Stimulated activated CD4-positive, alpha-beta T cell treated with anti-CD3 and anti-CD28 coated beads, Interleukin-2, amount 100 ng/mL, for 48 hours (primary cell): ENCODE measurements at regions not wholly inside any gene's neighbourhood (a gene's known extent, or its start where the extent isn't known, plus 50 kb on each side); places are given as distances from the start of the nearest gene placed in this dataset.
"Not testable (repeated sequence)": the region's sequence is repeated elsewhere in the genome, so short reads cannot be mapped to it uniquely, and the experiment has no call there.

Experiments used
- DNase-seq, 2 donors: peaks; one replicate each; pipeline ENCODE4 v3.0.0-alpha.2; 2020

DNA sequence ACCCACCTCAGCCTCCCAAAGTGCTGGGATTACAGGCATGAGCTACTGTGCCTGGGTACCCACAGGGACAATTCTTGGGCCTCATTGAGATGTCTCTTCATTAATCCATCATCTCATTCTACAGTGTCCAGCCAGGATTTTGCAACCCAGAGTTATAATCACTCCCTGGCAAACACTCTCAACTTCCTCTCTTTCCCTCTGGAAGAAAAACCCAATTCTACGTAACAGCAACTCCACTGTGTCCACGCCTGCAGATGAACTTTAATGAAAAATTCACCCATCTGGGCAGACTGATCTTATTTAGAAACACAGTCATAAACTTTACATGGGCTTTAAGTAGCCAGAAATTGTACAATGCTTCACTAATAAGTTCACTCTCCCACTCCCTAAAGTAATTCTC is 90.1 kb upstream of the ABCC4 start:
- no peak for DNase-seq

- DNase-seq, result no peak
Observed at GRCh38 chr13:95391785-95392184, 90.5 kb upstream of the ABCC4 start.

DNA sequence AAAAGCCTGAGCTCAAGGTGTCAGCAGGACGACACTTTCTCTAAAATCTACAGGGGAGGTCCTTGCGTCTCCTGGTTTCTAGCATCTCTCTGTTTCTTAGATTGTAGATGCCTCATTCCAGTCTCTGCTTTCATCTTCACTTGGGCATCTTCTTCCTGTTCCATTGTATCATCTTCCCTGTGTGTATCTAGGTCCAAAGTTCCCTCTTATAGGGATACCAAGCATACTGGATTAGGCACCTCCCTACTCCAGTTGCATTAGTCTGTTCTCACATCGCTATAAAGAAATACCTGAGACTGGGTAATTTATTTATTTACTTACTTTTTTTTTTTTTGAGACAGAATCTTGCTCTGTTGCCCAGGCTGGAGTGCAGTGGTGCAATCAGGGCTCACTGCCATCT is 91.3 kb upstream of the ABCC4 start:
- DNase-seq, result no peak

DNA sequence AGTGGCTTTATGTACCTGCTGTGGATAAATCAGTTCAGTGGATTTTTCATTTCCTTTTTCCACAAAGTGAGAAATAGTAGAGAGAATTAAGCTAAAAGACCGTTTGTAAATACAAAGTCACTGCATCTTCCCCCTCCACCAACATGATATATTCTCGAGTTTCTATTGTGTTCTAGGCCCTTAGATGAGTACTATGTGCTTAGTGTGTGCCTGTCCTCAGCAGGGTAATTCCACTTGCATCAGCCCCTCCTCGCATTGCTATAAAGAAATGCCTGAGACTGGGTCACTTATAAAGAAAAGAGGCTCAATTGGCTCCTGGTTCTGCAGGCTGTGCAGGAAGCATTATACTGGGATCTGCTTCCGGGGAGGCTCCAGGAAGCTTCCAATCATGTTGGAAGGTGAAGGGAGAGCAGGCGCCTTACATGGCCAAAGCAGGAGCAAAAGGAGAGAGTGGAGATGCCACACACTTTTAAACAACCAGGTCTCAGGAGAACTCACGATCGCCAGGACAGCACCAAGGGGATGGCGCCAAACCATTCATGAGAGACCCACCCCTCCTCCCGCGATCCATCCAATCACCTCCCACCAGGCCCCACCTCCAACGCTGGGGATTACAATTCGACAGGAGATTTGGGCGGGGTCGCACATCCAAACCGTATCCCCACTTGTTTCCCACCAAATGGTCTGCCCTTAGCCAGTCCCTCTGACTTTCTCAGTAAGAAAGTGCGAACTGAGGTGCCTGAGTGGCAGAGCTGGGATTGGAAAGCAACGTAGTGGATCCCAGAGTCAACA is 102.3 kb upstream of the ABCC4 start:
- no peak for DNase-seq

- DNase-seq, result peak; percentile 72 to 76
Observed at GRCh38 chr13:95404141-95404882, 103.1 kb upstream of the ABCC4 start.

DNA sequence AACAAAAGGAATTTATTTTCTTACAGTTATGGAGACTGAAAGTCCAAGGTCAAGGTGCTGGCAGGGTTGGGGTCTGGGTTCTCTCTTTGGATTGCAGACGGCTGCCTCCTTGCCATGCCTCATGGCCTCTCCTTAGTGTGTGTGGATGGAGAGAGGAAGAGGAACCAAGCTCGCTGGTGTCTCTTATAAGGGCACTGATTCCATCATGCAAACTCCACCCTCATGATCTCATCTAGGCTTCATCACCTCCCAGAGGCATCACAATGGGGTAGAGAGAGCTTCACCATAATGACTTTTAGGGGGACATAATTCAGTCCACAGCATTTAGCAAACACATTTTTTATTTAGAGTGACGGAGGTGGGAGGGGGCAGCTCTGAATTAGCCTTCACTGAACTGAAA is 104.9 kb upstream of the ABCC4 start:
- no peak for DNase-seq

GRCh38 chr13:95411428-95412040 is 110.3 kb upstream of the ABCC4 start:
- DNase-seq, result no peak

DNA sequence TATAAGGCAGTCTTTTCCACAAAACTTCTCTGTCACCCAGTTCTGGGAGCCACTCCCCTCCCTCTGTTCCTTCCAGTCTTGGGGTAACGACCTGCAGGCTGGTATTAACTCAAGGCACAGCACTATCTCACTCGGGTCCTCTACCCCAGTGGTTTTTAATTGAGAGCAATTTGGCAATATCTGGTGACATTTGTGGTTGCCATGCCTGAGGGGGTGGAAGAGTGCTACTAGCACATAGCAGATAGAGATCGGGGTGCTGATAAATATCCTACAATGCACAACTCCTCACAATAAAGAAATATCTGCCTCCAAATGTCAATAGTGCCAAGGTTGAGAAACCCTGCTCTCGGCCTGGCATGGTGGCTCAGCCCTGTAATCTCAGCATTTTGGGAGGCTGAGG is 117.7 kb upstream of the ABCC4 start:
- no peak for DNase-seq

GRCh38 chr13:95420501-95420900 is 119.2 kb upstream of the ABCC4 start:
- DNase-seq, result no peak

DNA sequence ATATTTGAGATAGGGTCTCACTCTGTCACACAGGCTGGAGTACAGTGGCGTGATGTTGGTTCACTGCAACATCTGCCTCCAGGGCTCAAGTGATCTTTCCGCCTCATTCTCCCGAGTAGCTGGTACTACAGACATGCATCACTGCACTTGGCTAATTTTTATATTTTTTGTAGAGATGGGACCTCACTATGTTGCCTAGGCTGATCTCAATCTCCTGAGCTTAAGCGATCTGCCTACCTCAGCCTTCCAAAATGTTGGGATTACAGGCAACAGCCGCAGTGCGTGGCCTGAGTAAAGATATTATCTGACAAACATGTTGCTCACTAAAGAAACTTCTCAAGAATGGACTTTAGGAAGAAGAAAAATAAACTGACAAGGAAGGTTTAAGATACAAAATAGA is 125.4 kb upstream of the ABCC4 start:
- no peak for DNase-seq

GRCh38 chr13:95430525-95430924 is 122.0 kb upstream of the CLDN10 start:
- not testable (repeated sequence) for DNase-seq

- no peak for DNase-seq
Observed at GRCh38 chr13:95432141-95432540, 120.4 kb upstream of the CLDN10 start.

GRCh38 chr13:95433537-95433936 is 119.0 kb upstream of the CLDN10 start:
- no peak for DNase-seq

- no peak for DNase-seq
Observed at GRCh38 chr13:95434111-95434510, 118.4 kb upstream of the CLDN10 start.

- DNase-seq, result no peak
Observed at GRCh38 chr13:95437561-95437960, 115.0 kb upstream of the CLDN10 start.

GRCh38 chr13:95438297-95438696 is 114.2 kb upstream of the CLDN10 start:
- no peak for DNase-seq

- no peak for DNase-seq
Observed at GRCh38 chr13:95440441-95441088, 112.0 kb upstream of the CLDN10 start.

DNA sequence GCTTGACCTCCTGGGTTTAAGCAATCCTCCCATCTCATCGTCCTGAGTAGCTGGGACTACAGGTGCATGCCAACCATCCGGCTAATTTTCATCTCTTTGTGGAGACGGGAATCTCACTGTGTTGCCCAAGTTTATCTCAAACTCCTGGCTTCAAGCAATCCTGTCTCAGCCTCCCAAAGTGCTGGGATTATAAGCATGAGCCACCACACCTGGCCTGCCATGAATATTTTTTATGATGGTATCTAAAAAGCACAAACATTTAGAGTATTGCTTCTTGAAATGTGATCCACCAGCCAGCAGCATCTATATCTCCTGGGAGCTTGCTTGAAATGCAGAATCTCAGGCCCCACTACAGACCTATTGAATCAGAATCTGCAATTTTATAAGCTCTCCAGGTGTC is 111.2 kb upstream of the CLDN10 start:
- DNase-seq, result no peak

GRCh38 chr13:95444006-95444730 is 108.4 kb upstream of the CLDN10 start:
- no peak for DNase-seq

- DNase-seq, result no peak
Observed at GRCh38 chr13:95445131-95445530, 107.4 kb upstream of the CLDN10 start.

- DNase-seq, result no peak
Observed at GRCh38 chr13:95447814-95448213, 104.7 kb upstream of the CLDN10 start.

- no peak for DNase-seq
Observed at GRCh38 chr13:95451656-95452055, 100.9 kb upstream of the CLDN10 start.

GRCh38 chr13:95452375-95452774 is 100.1 kb upstream of the CLDN10 start:
- no peak for DNase-seq
